CD4-positive, alpha-beta T cell treated with Interleukin-4 for 4 hours (primary cell): ENCODE measurements at regions not wholly inside any gene's neighbourhood (a gene's known extent, or its start where the extent isn't known, plus 50 kb on each side); places are given as distances from the start of the nearest gene placed in this dataset.

Experiments
- DNase-seq: peaks from one replicate; pipeline ENCODE4 v3.0.0-alpha.2; 2020

DNA sequence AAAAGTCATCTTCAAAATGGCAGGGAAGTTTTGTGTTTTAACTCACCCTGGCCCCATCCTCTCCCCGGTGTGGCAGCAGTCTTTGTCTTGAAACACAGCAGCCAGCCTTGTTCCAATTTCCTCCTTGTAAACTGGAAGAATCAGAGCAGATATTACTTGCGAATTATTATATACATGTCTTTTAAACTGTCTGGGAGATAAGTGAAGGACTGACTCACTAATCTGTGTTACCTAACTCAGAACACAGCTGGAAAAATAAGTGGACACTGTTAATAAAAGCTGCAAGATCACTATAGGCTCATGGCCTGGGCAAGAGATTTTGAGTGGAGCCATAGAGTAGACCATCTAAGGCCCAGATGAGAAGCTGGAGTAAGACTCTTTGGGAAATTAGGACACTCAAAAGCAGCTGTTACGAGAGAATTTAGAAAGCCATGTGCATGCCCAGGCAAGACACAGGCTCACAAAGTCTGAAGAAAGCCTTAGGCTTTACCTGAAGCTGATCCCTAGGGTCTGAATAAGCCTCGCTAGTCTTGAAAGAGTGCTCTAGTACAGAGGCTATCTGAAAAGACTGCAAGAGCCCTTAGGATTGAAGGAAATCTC is 233.0 kb upstream of the RAB4A start:
- DNase-seq = no peak

- DNase-seq = no peak
Observed at GRCh38 chr1:229040630-229041358, 230.1 kb upstream of the RAB4A start.

GRCh38 chr1:229041946-229042345 is 229.0 kb upstream of the RAB4A start:
- no peak for DNase-seq

- no peak for DNase-seq
Observed at GRCh38 chr1:229042482-229042881, 228.4 kb upstream of the RAB4A start.

- no peak for DNase-seq
Observed at GRCh38 chr1:229043115-229043514, 227.8 kb upstream of the RAB4A start.

GRCh38 chr1:229046251-229046853 is 224.6 kb upstream of the RAB4A start:
- no peak for DNase-seq

DNA sequence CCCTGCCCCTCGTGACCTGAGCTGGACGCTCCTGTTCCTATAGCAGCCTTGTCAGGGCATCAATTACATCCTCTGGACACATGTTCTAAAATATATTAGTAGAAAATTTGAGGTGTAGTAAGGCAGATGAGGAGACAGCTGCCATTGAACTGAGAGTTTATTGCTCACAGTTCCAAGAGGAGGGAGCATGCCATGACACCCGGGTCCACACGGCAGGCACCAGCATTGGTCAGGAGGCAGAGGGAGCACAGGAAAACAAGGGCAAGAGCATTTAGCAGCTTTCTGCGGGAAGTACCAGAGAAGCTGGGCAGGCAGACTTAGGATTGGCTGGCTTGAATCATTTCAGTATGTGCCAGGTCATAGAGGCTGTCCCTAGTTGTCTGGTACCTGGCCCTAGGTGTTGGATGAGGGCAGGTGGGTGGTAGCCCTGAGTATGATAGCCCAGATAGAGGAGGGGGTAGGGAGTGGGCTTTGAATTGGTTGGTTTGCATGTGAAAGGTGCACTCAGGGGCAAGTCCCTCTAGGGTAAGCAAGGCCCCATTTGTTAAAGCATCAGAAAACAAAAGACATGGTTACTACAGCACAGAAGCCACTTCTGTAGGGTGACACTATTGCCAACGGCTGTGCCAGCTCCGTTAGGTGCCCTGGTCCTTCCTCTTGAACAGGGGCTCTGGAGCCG is 223.6 kb upstream of the RAB4A start:
- DNase-seq = no peak

DNA sequence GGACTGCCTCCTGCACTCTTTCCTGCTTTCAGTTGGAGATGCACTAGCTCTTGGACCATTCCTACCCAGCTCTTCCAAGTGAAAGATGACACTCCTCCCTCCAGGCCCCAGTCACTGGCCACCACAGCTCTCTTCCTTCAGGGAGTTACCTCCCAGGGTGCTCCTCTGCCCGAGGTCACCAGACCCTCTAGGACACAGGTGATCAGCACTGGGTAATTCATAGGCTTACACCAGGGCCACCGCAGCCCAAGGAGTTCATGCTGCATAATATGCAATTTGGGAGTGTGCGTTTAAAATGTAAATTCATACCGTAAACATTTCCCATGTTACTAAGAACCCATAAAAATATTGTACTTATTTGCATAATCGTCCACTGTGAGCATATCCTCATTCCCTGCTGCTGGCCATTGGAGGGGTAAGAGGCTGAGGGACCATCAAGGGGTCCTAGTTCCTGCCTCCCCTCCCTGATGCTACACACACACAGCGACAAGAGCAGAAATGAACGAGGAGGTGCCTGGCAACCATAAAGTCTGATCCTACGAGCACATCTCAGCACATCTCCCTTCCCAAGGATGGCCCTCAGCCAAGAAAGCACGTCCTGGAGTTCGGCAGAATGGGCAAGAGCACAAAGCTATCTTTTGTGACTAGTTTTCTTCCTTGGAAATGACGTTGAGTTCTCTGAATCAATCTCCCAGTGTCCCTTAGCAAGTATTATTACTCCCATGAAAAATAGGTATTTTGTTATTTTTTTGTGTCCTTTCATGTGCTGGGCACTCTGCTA is 222.9 kb upstream of the RAB4A start:
- DNase-seq = no peak

GRCh38 chr1:229048896-229049295 is 222.0 kb upstream of the RAB4A start:
- DNase-seq = no peak

DNA sequence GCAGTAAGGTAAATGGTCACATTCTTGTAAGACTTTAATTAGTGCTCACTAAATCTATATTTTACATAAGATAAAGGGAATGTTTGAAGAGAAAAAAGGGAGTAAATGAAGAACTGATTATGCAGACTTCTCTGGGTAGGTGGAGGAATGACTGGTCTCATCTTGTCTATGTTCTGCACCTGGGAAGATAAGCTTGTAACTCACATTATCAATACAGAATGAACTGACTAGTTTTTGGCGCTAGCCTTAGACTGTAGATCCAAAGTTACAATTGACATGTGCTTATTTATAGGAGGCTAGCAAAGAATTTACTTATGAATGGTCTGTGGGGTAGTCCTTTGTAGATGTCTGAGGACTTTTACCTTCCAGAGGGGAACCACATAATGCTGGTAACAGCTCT is 214.9 kb upstream of the RAB4A start:
- DNase-seq = no peak

GRCh38 chr1:229058111-229058561 is 212.8 kb upstream of the RAB4A start:
- DNase-seq = peak; percentile 28

DNA sequence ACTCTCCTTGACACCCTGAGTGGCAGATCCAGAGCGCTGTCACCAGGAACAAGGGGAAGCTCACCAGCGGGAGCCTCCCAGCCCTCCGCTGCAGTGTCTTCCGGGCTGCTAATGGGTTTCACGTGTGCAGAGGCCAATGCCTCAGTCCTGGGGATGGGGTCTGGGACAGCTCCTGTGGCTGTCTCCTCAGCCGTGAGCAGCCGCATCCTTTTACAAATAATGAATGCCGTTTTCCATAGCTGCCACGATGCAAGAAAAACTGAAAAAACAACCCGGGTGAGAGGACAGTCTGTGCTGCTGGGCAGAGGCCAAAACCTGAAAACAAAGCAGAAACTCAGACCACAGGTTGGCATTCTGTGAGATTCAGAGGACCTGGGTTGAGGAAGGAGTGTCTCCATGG is 212.2 kb upstream of the RAB4A start:
- DNase-seq = no peak

GRCh38 chr1:229059671-229060539 is 211.0 kb upstream of the RAB4A start:
- no peak for DNase-seq

GRCh38 chr1:229062135-229062534 is 208.8 kb upstream of the RAB4A start:
- DNase-seq = no peak

DNA sequence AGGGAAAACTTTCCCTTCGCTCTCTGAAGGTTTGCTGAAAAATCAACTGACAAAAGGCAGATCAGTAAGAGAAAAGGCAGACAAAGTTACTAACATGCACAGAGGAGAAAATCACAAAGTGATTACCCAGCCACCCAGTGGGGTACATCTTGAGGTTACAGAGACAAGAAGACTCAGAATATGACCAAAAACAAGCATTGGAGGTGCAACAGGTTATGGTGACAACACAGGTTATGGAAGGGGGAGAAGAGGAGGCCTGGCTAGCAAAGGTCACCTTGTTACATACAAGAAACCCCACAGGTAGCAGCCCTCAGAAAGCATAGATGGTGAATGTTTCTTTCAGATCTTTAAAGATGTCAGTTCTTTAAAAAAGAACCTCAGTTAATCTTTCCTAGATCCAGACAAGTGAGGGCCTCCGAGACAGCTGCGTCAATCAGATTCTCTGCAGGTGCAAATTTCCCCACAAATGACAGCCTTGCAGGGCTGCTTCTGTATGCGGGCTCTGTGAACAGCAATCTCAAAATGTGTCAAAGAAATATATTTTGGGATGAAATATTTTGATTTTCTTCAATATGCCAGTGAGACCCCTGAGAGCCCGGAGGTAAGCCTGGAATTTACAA is 207.6 kb upstream of the RAB4A start:
- DNase-seq = no peak

DNA sequence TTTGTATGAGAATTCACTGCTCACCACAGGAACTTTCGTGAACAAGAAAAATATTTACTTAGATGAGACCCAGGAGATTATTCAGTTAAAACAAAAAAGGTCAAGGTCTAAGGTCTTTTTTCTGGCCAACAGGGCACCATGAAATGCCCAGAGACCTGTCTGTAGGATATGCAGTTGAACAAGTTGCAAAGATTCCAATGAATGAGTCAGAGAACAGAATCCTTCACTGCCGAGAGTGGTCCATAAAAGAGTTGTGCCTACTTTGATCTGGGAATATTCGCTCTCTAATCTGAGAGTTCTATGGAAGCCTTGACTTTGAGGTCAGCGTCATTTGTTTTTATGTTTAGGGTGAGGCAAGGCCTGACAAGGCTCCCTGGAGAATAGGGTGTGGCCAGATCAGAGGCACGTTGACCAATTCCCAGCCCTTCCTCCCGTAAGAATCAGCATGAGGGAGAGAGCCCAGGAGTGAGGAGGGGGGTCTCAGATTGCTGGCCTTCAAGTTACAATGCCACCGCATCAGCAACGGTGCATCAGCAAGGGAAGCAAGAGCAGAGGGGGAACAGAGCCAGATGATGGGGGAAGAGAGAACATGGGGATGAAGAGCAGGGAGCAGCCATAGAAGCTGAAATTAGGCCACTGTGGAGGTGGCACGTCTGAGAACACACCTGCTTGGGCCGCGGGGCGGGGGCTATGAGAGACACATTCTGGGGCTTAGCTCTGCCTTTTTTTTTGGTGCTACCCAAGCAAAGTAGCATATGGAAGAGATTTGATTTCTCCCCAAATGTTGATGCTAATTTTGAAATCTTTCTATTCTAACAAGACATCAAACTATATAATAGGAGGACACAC is 206.4 kb upstream of the RAB4A start:
- no peak for DNase-seq

- no peak for DNase-seq
Observed at GRCh38 chr1:229065613-229066012, 205.3 kb upstream of the RAB4A start.

- DNase-seq = no peak
Observed at GRCh38 chr1:229066591-229066990, 204.3 kb upstream of the RAB4A start.

DNA sequence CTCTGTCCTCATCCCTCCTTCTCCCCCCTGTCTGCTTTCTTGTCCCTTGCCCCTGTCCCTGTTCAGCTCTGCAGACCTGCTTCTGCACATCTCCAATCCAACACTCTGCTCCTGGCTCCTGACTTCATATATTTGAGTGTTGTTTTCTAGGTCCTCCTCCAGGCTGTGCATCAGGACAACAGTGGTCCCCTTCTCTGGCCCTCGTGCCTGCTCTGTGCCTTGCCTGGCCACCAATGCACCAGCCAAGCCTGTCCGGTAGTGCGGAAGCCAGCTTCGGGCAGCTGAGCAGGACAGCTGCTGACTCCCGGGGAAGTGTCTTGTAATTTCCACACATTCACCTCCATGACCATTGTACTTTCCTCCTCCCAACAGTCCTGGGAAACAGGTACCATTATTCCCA is 203.4 kb upstream of the RAB4A start:
- DNase-seq = no peak

DNA sequence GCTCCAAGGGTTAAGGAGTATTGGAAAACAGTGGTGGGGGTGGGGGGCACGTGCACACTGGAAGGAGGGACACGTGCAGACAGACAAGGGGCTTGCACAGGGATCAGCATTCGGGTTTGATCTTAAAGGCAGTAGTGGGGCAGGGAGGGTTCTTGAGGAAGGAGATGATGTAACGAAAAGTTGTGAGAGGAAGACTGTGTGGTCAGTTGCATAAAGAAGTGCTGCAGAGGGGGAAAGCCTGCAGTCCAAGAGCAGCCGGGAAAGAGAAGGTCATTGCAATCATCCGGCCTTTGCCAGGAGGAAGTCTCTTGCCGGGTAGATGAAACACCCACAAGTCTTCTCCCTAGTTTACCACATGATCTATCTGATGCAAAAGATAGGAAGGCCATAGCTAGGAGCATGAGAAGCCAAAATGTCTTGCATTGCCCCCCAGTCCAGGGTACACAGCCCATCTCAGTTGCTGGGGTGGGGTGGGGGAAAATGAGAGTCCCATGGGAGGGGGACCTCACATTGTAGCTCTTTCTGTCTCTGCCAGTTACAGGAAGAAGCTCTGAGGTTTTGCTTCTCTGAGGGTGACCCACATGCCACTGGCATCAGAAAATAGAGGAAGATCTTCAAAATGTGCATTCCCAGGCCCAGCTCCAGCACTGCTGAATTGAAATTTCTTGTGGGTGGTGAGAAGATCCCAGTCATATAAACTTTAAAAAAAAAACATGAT is 202.5 kb upstream of the RAB4A start:
- DNase-seq = peak; percentile 6
